Lower leg skin (tissue), 3 donors: ENCODE measurements at regions not wholly inside any gene's neighbourhood (a gene's known extent, or its start where the extent isn't known, plus 50 kb on each side); places are given as distances from the start of the nearest gene placed in this dataset.
"Not testable (repeated sequence)": the region's sequence is repeated elsewhere in the genome, so short reads cannot be mapped to it uniquely, and the experiment has no call there.

Experiments
- POLR2A ChIP-seq, 2 donors: fragments of 450-650 bp; IDR thresholded peaks; one replicate each; pipeline ENCODE4 v1.6.1; 2016 to 2017; ENCODE audit warnings: antibody characterized with exemption in 2 of 2, mild to moderate bottlenecking in 1 of 2, moderate library complexity in 1 of 2
- TF ChIP-seq, protein P1 (sequence below), 3 donors: fragments of 450-650 bp; IDR thresholded peaks; one replicate each; pipeline ENCODE4 v1.5.1; 2016; ENCODE audit warnings: antibody characterized with exemption in 3 of 3, mild to moderate bottlenecking in 3 of 3, moderate library complexity in 2 of 3

GRCh38 chr6:57985734-57986133 lies 668.3 kb downstream of the PRIM2 start:
- TF ChIP-seq, protein P1, sequence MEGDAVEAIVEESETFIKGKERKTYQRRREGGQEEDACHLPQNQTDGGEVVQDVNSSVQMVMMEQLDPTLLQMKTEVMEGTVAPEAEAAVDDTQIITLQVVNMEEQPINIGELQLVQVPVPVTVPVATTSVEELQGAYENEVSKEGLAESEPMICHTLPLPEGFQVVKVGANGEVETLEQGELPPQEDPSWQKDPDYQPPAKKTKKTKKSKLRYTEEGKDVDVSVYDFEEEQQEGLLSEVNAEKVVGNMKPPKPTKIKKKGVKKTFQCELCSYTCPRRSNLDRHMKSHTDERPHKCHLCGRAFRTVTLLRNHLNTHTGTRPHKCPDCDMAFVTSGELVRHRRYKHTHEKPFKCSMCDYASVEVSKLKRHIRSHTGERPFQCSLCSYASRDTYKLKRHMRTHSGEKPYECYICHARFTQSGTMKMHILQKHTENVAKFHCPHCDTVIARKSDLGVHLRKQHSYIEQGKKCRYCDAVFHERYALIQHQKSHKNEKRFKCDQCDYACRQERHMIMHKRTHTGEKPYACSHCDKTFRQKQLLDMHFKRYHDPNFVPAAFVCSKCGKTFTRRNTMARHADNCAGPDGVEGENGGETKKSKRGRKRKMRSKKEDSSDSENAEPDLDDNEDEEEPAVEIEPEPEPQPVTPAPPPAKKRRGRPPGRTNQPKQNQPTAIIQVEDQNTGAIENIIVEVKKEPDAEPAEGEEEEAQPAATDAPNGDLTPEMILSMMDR (IDR thresholded peaks at IDR 0.05) = not testable (repeated sequence)
- TF ChIP-seq POLR2A (IDR thresholded peaks at IDR 0.05) = not testable (repeated sequence)
